Upper lobe of right lung (tissue), 1 donor: ENCODE measurements at regions not wholly inside any gene's neighbourhood (a gene's known extent, or its start where the extent isn't known, plus 50 kb on each side); places are given as distances from the start of the nearest gene placed in this dataset.

Experiments used
- ATAC-seq: fragments of 200-7000 bp; cut with Tn5 transposase; one replicate; pipeline ENCODE4 v1.9.1; 2020; ENCODE audit warnings: mild to moderate bottlenecking, moderate library complexity
- DNase-seq: peaks from one replicate; pipeline ENCODE4 v3.0.0-alpha.2; 2020
- H3K27ac ChIP-seq: fragments of 200-600 bp; one replicate; pipeline ENCODE4 v1.8.0; 2022
- H3K27me3 ChIP-seq: fragments of 200-600 bp; one replicate; pipeline ENCODE4 v1.8.0; 2022; ENCODE audit warnings: mild to moderate bottlenecking
- H3K36me3 ChIP-seq: fragments of 200-600 bp; one replicate; pipeline ENCODE4 v1.8.0; 2022
- H3K4me1 ChIP-seq: fragments of 200-600 bp; one replicate; pipeline ENCODE4 v1.8.0; 2022
- H3K4me3 ChIP-seq: fragments of 200-600 bp; one replicate; pipeline ENCODE4 v1.8.0; 2022; ENCODE audit warnings: mild to moderate bottlenecking
- H3K9me3 ChIP-seq: fragments of 200-600 bp; one replicate; pipeline ENCODE4 v1.8.0; 2022
- intact Hi-C: fragments of 100-400 bp; cut with DNase I; formaldehyde crosslinking; loops from one replicate; pipeline ENCODE4 v1.11.0; 2022
- TF ChIP-seq, protein P1 (sequence below): fragments of 200-600 bp; IDR thresholded peaks from one replicate; pipeline ENCODE4 v1.8.0; 2022; ENCODE audit warnings: antibody characterized with exemption
- donor health status: DM: no; HTN: yes; CAD: no; lungs with severe emphysema.

DNA sequence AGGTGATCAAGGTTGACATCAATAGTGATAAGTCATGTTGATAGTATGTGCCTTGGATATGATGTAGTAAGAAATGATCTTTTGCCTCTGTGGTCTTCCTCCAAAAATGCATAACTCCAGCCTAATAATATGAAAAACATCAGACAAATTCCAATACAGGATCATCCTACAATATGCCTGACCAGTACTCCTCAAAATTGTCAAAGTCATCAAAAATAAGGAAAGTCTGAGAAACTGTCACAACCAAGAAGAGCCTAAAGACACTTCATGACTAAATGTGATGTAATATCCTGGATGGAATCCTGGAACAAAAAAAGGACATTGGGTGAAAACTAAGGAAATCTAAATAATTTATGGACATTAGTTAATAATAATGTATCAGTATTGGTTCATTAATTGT, 50.3 kb upstream of the LCORL start:
- H3K27ac ChIP-seq, result no peak overlapping the region
- TF ChIP-seq, protein P1, sequence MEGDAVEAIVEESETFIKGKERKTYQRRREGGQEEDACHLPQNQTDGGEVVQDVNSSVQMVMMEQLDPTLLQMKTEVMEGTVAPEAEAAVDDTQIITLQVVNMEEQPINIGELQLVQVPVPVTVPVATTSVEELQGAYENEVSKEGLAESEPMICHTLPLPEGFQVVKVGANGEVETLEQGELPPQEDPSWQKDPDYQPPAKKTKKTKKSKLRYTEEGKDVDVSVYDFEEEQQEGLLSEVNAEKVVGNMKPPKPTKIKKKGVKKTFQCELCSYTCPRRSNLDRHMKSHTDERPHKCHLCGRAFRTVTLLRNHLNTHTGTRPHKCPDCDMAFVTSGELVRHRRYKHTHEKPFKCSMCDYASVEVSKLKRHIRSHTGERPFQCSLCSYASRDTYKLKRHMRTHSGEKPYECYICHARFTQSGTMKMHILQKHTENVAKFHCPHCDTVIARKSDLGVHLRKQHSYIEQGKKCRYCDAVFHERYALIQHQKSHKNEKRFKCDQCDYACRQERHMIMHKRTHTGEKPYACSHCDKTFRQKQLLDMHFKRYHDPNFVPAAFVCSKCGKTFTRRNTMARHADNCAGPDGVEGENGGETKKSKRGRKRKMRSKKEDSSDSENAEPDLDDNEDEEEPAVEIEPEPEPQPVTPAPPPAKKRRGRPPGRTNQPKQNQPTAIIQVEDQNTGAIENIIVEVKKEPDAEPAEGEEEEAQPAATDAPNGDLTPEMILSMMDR, result no peak
- ATAC-seq (no peak), DNase-seq (no peak)
- H3K36me3 ChIP-seq, result no peaks in the 10 kb centered on the region
- no peaks in the 10 kb centered on the region for H3K9me3 ChIP-seq
- no peak overlapping the region for H3K4me3 ChIP-seq
- H3K27me3 ChIP-seq, result no peaks in the 10 kb centered on the region
- H3K4me1 ChIP-seq, result no peaks in the 10 kb centered on the region
- intact Hi-C loops, result no loop called here
